GM23338 (cell line): ENCODE measurements at regions not wholly inside any gene's neighbourhood (a gene's known extent, or its start where the extent isn't known, plus 50 kb on each side); places are given as distances from the start of the nearest gene placed in this dataset.

ENCODE experiments used
- EZH2phosphoT487 ChIP-seq: fragments of 200-600 bp; sonication (generic); IDR thresholded peaks from one replicate; pipeline ENCODE4 v1.8.1; 2018; ENCODE audit warnings: antibody characterized with exemption; ENCODE audit not compliant: unreplicated experiment
- JUNB ChIP-seq: IDR thresholded peaks from one replicate; pipeline ENCODE4 v1.6.1; 2016; ENCODE audit warnings: antibody characterized with exemption; ENCODE audit not compliant: unreplicated experiment
- REST ChIP-seq: IDR thresholded peaks from one replicate; pipeline ENCODE4 v1.6.1; 2018; ENCODE audit warnings: antibody characterized with exemption; ENCODE audit not compliant: unreplicated experiment
- STAT1 ChIP-seq: IDR thresholded peaks from one replicate; pipeline ENCODE4 v1.6.1; 2016; ENCODE audit warnings: antibody characterized with exemption; ENCODE audit not compliant: unreplicated experiment
- TF ChIP-seq, protein P1 (sequence below): fragments of 250-450 bp; sonication (Bioruptor Pico); IDR thresholded peaks from 2 replicates; pipeline ENCODE4 v1.5.0; 2020; ENCODE audit warnings: mild to moderate bottlenecking, moderate library complexity
- TF ChIP-seq, protein P2 (sequence below): IDR thresholded peaks from 2 replicates; pipeline ENCODE4 v1.6.1; 2016; ENCODE audit warnings: antibody characterized with exemption

GRCh38 chr18:67672716-67673115 lies 156.2 kb upstream of the DSEL start (continued):
- TF ChIP-seq, protein P1, sequence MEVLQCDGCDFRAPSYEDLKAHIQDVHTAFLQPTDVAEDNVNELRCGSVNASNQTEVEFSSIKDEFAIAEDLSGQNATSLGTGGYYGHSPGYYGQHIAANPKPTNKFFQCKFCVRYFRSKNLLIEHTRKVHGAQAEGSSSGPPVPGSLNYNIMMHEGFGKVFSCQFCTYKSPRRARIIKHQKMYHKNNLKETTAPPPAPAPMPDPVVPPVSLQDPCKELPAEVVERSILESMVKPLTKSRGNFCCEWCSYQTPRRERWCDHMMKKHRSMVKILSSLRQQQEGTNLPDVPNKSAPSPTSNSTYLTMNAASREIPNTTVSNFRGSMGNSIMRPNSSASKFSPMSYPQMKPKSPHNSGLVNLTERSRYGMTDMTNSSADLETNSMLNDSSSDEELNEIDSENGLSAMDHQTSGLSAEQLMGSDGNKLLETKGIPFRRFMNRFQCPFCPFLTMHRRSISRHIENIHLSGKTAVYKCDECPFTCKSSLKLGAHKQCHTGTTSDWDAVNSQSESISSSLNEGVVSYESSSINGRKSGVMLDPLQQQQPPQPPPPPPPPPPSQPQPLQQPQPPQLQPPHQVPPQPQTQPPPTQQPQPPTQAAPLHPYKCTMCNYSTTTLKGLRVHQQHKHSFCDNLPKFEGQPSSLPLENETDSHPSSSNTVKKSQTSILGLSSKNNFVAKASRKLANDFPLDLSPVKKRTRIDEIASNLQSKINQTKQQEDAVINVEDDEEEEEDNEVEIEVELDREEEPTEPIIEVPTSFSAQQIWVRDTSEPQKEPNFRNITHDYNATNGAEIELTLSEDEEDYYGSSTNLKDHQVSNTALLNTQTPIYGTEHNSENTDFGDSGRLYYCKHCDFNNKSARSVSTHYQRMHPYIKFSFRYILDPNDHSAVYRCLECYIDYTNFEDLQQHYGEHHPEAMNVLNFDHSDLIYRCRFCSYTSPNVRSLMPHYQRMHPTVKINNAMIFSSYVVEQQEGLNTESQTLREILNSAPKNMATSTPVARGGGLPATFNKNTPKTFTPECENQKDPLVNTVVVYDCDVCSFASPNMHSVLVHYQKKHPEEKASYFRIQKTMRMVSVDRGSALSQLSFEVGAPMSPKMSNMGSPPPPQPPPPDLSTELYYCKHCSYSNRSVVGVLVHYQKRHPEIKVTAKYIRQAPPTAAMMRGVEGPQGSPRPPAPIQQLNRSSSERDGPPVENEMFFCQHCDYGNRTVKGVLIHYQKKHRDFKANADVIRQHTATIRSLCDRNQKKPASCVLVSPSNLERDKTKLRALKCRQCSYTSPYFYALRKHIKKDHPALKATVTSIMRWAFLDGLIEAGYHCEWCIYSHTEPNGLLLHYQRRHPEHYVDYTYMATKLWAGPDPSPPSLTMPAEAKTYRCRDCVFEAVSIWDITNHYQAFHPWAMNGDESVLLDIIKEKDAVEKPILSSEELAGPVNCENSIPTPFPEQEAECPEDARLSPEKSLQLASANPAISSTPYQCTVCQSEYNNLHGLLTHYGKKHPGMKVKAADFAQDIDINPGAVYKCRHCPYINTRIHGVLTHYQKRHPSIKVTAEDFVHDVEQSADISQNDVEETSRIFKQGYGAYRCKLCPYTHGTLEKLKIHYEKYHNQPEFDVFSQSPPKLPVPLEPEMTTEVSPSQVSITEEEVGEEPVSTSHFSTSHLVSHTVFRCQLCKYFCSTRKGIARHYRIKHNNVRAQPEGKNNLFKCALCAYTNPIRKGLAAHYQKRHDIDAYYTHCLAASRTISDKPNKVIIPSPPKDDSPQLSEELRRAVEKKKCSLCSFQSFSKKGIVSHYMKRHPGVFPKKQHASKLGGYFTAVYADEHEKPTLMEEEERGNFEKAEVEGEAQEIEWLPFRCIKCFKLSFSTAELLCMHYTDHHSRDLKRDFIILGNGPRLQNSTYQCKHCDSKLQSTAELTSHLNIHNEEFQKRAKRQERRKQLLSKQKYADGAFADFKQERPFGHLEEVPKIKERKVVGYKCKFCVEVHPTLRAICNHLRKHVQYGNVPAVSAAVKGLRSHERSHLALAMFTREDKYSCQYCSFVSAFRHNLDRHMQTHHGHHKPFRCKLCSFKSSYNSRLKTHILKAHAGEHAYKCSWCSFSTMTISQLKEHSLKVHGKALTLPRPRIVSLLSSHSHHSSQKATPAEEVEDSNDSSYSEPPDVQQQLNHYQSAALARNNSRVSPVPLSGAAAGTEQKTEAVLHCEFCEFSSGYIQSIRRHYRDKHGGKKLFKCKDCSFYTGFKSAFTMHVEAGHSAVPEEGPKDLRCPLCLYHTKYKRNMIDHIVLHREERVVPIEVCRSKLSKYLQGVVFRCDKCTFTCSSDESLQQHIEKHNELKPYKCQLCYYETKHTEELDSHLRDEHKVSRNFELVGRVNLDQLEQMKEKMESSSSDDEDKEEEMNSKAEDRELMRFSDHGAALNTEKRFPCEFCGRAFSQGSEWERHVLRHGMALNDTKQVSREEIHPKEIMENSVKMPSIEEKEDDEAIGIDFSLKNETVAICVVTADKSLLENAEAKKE, result no peak
- TF ChIP-seq, protein P2, sequence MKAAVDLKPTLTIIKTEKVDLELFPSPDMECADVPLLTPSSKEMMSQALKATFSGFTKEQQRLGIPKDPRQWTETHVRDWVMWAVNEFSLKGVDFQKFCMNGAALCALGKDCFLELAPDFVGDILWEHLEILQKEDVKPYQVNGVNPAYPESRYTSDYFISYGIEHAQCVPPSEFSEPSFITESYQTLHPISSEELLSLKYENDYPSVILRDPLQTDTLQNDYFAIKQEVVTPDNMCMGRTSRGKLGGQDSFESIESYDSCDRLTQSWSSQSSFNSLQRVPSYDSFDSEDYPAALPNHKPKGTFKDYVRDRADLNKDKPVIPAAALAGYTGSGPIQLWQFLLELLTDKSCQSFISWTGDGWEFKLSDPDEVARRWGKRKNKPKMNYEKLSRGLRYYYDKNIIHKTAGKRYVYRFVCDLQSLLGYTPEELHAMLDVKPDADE, result no peak
- TF ChIP-seq JUNB, result no peak
- TF ChIP-seq EZH2phosphoT487, result no peak
- TF ChIP-seq REST, result no peak
- no peak for TF ChIP-seq STAT1
